ENCODE measurements at regions not wholly inside any gene's neighbourhood (a gene's known extent, or its start where the extent isn't known, plus 50 kb on each side); places are given as distances from the start of the nearest gene placed in this dataset.

- no peak for DNase-seq (ENCODE audit: low read depth)
- no peak for TF ChIP-seq CTCF (IDR thresholded peaks at IDR 0.05; ENCODE audit: insufficient read depth, low read depth, low read length, missing control alignments)
- no peak overlapping the region for H3K4me3 ChIP-seq (ENCODE audit: low read length)
These were observed 175.4 kb downstream of the ERMARD start for GRCh38 chr6:169926617-169927417.

- H3K4me3 ChIP-seq (ENCODE audit: low read length) = no peak overlapping the region
- no peak for DNase-seq (ENCODE audit: low read depth)
- TF ChIP-seq CTCF (IDR thresholded peaks at IDR 0.05; ENCODE audit: insufficient read depth, low read depth, low read length, missing control alignments) = no peak
These were observed 172.3 kb downstream of the ERMARD start for GRCh38 chr6:169923468-169924464.

- DNase-seq (ENCODE audit: low read depth) = no peak
These were observed 170.7 kb downstream of the ERMARD start for GRCh38 chr6:169921853-169922824.

GRCh38 chr6:169921217-169921616 lies 169.8 kb downstream of the ERMARD start:
- DNase-seq (ENCODE audit: low read depth) = no peak
- no peak overlapping the region for H3K4me3 ChIP-seq (ENCODE audit: low read length)
- TF ChIP-seq CTCF (IDR thresholded peaks at IDR 0.05; ENCODE audit: insufficient read depth, low read depth, low read length, missing control alignments) = no peak

More at GRCh38 chr6:169921853-169922824, 170.7 kb downstream of the ERMARD start:
- TF ChIP-seq CTCF (IDR thresholded peaks at IDR 0.05; ENCODE audit: insufficient read depth, low read depth, low read length, missing control alignments) = no peak
- H3K4me3 ChIP-seq (ENCODE audit: low read length) = no peak overlapping the region

GRCh38 chr6:169920359-169921020 lies 169.1 kb downstream of the ERMARD start:
- no peak overlapping the region for H3K4me3 ChIP-seq (ENCODE audit: low read length)
- TF ChIP-seq CTCF (IDR thresholded peaks at IDR 0.05; ENCODE audit: insufficient read depth, low read depth, low read length, missing control alignments) = no peak
- no peak for DNase-seq (ENCODE audit: low read depth)

All from epithelial cell of esophagus (primary cell).